HEK293 (cell line): ENCODE measurements at regions not wholly inside any gene's neighbourhood (a gene's known extent, or its start where the extent isn't known, plus 50 kb on each side); places are given as distances from the start of the nearest gene placed in this dataset.

ENCODE experiments used
- CTCF ChIA-PET: fragments of 350-600 bp; formaldehyde crosslinking; extraction: SDS; loops from one replicate; lab custom pipeline; 2021; ENCODE audit warnings: antibody characterized with exemption; lab: Yijun Ruan, JAX
- POLR2A ChIA-PET: fragments of 300-600 bp; formaldehyde crosslinking; extraction: SDS; loops from one replicate; lab custom pipeline; 2020; ENCODE audit warnings: antibody characterized with exemption, inconsistent platforms; lab: Yijun Ruan, JAX
- H3K27ac ChIP-seq: fragments of 200-500 bp; sonication (Bioruptor generic); 2 replicates; pipeline ENCODE4 v1.5.1; 2014; ENCODE audit warnings: low read depth, low read length, control low read depth, inconsistent platforms; ENCODE audit errors: extremely low read depth
- H3K36me3 ChIP-seq, 2 experiments: fragments of 200-500 bp in 1 of 2; sonication (Bioruptor generic) in 1 of 2; 1 replicate in 1 of 2; 2 replicates in 1 of 2; pipeline ENCODE4 v1.5.1; 2014 to 2017; ENCODE audit warnings: inconsistent platforms in 2 of 2, low read length in 2 of 2; ENCODE audit not compliant: control insufficient read depth in 2 of 2, insufficient read depth in 1 of 2
- H3K4me1 ChIP-seq: fragments of 200-500 bp; sonication (Bioruptor generic); 2 replicates; pipeline ENCODE4 v1.5.1; 2014; ENCODE audit warnings: mild to moderate bottlenecking, low read length, inconsistent platforms; ENCODE audit not compliant: control insufficient read depth, insufficient read depth
- H3K4me3 ChIP-seq: 2 replicates; pipeline ENCODE4 v1.5.1; 2011; ENCODE audit warnings: low read depth, mild to moderate bottlenecking, control low read depth, low read length, moderate library complexity
- H3K9me3 ChIP-seq: fragments of 200-500 bp; sonication (Bioruptor generic); 2 replicates; pipeline ENCODE4 v1.5.1; 2014; ENCODE audit warnings: low read depth, low read length, inconsistent platforms; ENCODE audit not compliant: control insufficient read depth, insufficient read depth
- GLI4 ChIP-seq: fragments of 450-650 bp; formaldehyde crosslinking; IDR thresholded peaks from 2 replicates; pipeline ENCODE4 v1.5.1; 2016; ENCODE audit warnings: missing biosample characterization, missing genetic modification characterization
- HIC1 ChIP-seq: fragments of 450-650 bp; formaldehyde crosslinking; IDR thresholded peaks from 2 replicates; pipeline ENCODE4 v1.5.1; 2016; ENCODE audit warnings: missing biosample characterization, missing genetic modification characterization
- HOXA7 ChIP-seq: sonication (generic); formaldehyde crosslinking; IDR thresholded peaks from 2 replicates; pipeline ENCODE4 v1.8.1; 2022; ENCODE audit warnings: missing genetic modification reagents, borderline replicate concordance
- KLF1 ChIP-seq: fragments of 450-650 bp; formaldehyde crosslinking; IDR thresholded peaks from 2 replicates; pipeline ENCODE4 v1.5.1; 2016; ENCODE audit warnings: missing biosample characterization, missing genetic modification characterization
- PBX3 ChIP-seq: sonication (generic); formaldehyde crosslinking; IDR thresholded peaks from 2 replicates; pipeline ENCODE4 v1.8.1; 2022; ENCODE audit warnings: mild to moderate bottlenecking, moderate library complexity, missing genetic modification reagents
- PRDM6 ChIP-seq: fragments of 450-650 bp; formaldehyde crosslinking; IDR thresholded peaks from 2 replicates; pipeline ENCODE4 v1.5.1; 2017; ENCODE audit warnings: missing biosample characterization, missing genetic modification characterization
- SCRT2 ChIP-seq: fragments of 450-650 bp; formaldehyde crosslinking; IDR thresholded peaks from 2 replicates; pipeline ENCODE4 v1.5.1; 2016; ENCODE audit warnings: missing biosample characterization, missing genetic modification characterization
- SP7 ChIP-seq: fragments of 450-650 bp; formaldehyde crosslinking; IDR thresholded peaks from 2 replicates; pipeline ENCODE4 v1.5.1; 2016; ENCODE audit warnings: missing biosample characterization, missing genetic modification characterization
- ZBTB21 ChIP-seq: fragments of 450-650 bp; formaldehyde crosslinking; IDR thresholded peaks from 2 replicates; pipeline ENCODE4 v1.5.1; 2017; ENCODE audit warnings: missing biosample characterization, missing genetic modification characterization
- ZBTB6 ChIP-seq: fragments of 450-650 bp; formaldehyde crosslinking; IDR thresholded peaks from 2 replicates; pipeline ENCODE4 v1.5.1; 2017; ENCODE audit warnings: missing biosample characterization, missing genetic modification characterization
- ZNF10 ChIP-seq: fragments of 450-650 bp; formaldehyde crosslinking; IDR thresholded peaks from 2 replicates; pipeline ENCODE4 v1.5.1; 2017; ENCODE audit warnings: missing biosample characterization, missing genetic modification characterization
- ZNF16 ChIP-seq: fragments of 450-650 bp; formaldehyde crosslinking; IDR thresholded peaks from 2 replicates; pipeline ENCODE4 v1.5.1; 2016; ENCODE audit warnings: low read depth, missing biosample characterization, missing genetic modification characterization
- ZNF266 ChIP-seq: fragments of 450-650 bp; formaldehyde crosslinking; IDR thresholded peaks from 2 replicates; pipeline ENCODE4 v1.5.1; 2016; ENCODE audit warnings: missing biosample characterization, missing genetic modification characterization, low read depth
- ZNF510 ChIP-seq: fragments of 450-650 bp; formaldehyde crosslinking; IDR thresholded peaks from 2 replicates; pipeline ENCODE4 v1.5.1; 2018; ENCODE audit warnings: mild to moderate bottlenecking, missing genetic modification characterization, missing biosample characterization; ENCODE audit not compliant: insufficient replicate concordance
- ZNF513 ChIP-seq: fragments of 450-650 bp; IDR thresholded peaks from 2 replicates; pipeline ENCODE4 v1.5.1; 2018; ENCODE audit warnings: missing biosample characterization, missing genetic modification characterization
- ZNF530 ChIP-seq: fragments of 450-650 bp; formaldehyde crosslinking; IDR thresholded peaks from 2 replicates; pipeline ENCODE4 v1.5.1; 2016; ENCODE audit warnings: low read depth, missing biosample characterization, missing genetic modification characterization
- ZNF621 ChIP-seq: fragments of 450-650 bp; formaldehyde crosslinking; IDR thresholded peaks from 2 replicates; pipeline ENCODE4 v1.5.1; 2017; ENCODE audit warnings: missing biosample characterization, missing genetic modification characterization
- ZNF670 ChIP-seq: fragments of 450-650 bp; formaldehyde crosslinking; IDR thresholded peaks from 2 replicates; pipeline ENCODE4 v1.5.1; 2016; ENCODE audit warnings: missing biosample characterization, missing genetic modification characterization, low read depth
- ZNF692 ChIP-seq: fragments of 450-650 bp; formaldehyde crosslinking; IDR thresholded peaks from 2 replicates; pipeline ENCODE4 v1.5.1; 2016; ENCODE audit warnings: missing biosample characterization, missing genetic modification characterization
- ZNF768 ChIP-seq: fragments of 450-650 bp; formaldehyde crosslinking; IDR thresholded peaks from 2 replicates; pipeline ENCODE4 v1.5.1; 2018; ENCODE audit warnings: missing biosample characterization, mild to moderate bottlenecking, missing genetic modification characterization

- H3K9me3 ChIP-seq = no peaks in the 10 kb centered on the region
- H3K27ac ChIP-seq = no peak overlapping the region
- no peaks in the 10 kb centered on the region for H3K36me3 ChIP-seq
- TF ChIP-seq ZNF692 (tag by site-specific recombination) = no peak
- no peak for TF ChIP-seq ZNF266 (tag by site-specific recombination)
- TF ChIP-seq ZNF768 = no peak
- TF ChIP-seq ZNF16 (tag by site-specific recombination) = no peak
- TF ChIP-seq ZNF10 = no peak
- TF ChIP-seq KLF1 = no peak
- no peak for TF ChIP-seq HOXA7 (CRISPR knock-in tag)
- no peak for TF ChIP-seq SP7
- no peak for TF ChIP-seq ZNF530
- no peak for TF ChIP-seq ZNF510 (tag by site-specific recombination)
- TF ChIP-seq ZBTB6 (tag by site-specific recombination) = no peak
- TF ChIP-seq PBX3 = no peak
- no peak overlapping the region for H3K4me3 ChIP-seq
- ChIA-PET CTCF (no interaction called here), POLR2A (no interaction called here)
- no peaks in the 10 kb centered on the region for H3K4me1 ChIP-seq
Observed at GRCh38 chr12:125766091-125766490, 700.9 kb downstream of the AACS start.

- H3K4me1 ChIP-seq = no peaks in the 10 kb centered on the region
- no peaks in the 10 kb centered on the region for H3K9me3 ChIP-seq
- no peaks in the 10 kb centered on the region for H3K36me3 ChIP-seq
- ChIA-PET CTCF (interaction anchor here (0.6 to 0.8 kb wide), 4 partner anchors 48 to 1465 kb away, joined by 3 to 4 read pairs (median 4); no protein-coding TSS in a partner anchor), POLR2A (no interaction called here)
- H3K27ac ChIP-seq = no peak overlapping the region
- no peak overlapping the region for H3K4me3 ChIP-seq
- no peak for TF ChIP-seq ZNF670
- TF ChIP-seq ZBTB21 = no peak
- peak; percentile 67; the same call in 1 of the 2 replicates for TF ChIP-seq SCRT2
- TF ChIP-seq GLI4 (tag by site-specific recombination) = no peak
- TF ChIP-seq HIC1 (tag by site-specific recombination) = no peak
- TF ChIP-seq ZNF621 (tag by site-specific recombination) = no peak
- no peak for TF ChIP-seq ZNF513
- TF ChIP-seq PRDM6 (tag by site-specific recombination) = no peak
- no peak for TF ChIP-seq ZNF10
Observed at GRCh38 chr12:125772403-125772802, 707.2 kb downstream of the AACS start.
